GM23338 (cell line): ENCODE measurements at regions not wholly inside any gene's neighbourhood (a gene's known extent, or its start where the extent isn't known, plus 50 kb on each side); places are given as distances from the start of the nearest gene placed in this dataset.

ENCODE experiments used
- CREB1 ChIP-seq: fragments of 250-450 bp; sonication (Bioruptor Pico); IDR thresholded peaks from 2 replicates; pipeline ENCODE4 v1.5.0; 2020; ENCODE audit warnings: low read depth, mild to moderate bottlenecking, moderate library complexity
- EZH2 ChIP-seq: fragments of 200-600 bp; sonication (generic); IDR thresholded peaks from one replicate; pipeline ENCODE4 v1.8.0; 2017; ENCODE audit warnings: antibody characterized with exemption, mild to moderate bottlenecking, low read depth; ENCODE audit not compliant: unreplicated experiment
- JUNB ChIP-seq: IDR thresholded peaks from one replicate; pipeline ENCODE4 v1.6.1; 2016; ENCODE audit warnings: antibody characterized with exemption; ENCODE audit not compliant: unreplicated experiment
- POLR2AphosphoS5 ChIP-seq: IDR thresholded peaks from 2 replicates; pipeline ENCODE4 v1.6.1; 2016; ENCODE audit warnings: antibody characterized with exemption, low read depth
- REST ChIP-seq: IDR thresholded peaks from one replicate; pipeline ENCODE4 v1.6.1; 2018; ENCODE audit warnings: antibody characterized with exemption; ENCODE audit not compliant: unreplicated experiment
- STAT1 ChIP-seq: IDR thresholded peaks from one replicate; pipeline ENCODE4 v1.6.1; 2016; ENCODE audit warnings: antibody characterized with exemption; ENCODE audit not compliant: unreplicated experiment
- ZNF114 ChIP-seq: fragments of 250-450 bp; sonication (Bioruptor Pico); IDR thresholded peaks from 2 replicates; pipeline ENCODE4 v1.5.0; 2020; ENCODE audit warnings: mild to moderate bottlenecking, moderate library complexity
- TF ChIP-seq, protein P1 (sequence below): fragments of 250-450 bp; sonication (Bioruptor Pico); IDR thresholded peaks from 2 replicates; pipeline ENCODE4 v1.5.0; 2020; ENCODE audit warnings: mild to moderate bottlenecking, moderate library complexity

- TF ChIP-seq, protein P1, sequence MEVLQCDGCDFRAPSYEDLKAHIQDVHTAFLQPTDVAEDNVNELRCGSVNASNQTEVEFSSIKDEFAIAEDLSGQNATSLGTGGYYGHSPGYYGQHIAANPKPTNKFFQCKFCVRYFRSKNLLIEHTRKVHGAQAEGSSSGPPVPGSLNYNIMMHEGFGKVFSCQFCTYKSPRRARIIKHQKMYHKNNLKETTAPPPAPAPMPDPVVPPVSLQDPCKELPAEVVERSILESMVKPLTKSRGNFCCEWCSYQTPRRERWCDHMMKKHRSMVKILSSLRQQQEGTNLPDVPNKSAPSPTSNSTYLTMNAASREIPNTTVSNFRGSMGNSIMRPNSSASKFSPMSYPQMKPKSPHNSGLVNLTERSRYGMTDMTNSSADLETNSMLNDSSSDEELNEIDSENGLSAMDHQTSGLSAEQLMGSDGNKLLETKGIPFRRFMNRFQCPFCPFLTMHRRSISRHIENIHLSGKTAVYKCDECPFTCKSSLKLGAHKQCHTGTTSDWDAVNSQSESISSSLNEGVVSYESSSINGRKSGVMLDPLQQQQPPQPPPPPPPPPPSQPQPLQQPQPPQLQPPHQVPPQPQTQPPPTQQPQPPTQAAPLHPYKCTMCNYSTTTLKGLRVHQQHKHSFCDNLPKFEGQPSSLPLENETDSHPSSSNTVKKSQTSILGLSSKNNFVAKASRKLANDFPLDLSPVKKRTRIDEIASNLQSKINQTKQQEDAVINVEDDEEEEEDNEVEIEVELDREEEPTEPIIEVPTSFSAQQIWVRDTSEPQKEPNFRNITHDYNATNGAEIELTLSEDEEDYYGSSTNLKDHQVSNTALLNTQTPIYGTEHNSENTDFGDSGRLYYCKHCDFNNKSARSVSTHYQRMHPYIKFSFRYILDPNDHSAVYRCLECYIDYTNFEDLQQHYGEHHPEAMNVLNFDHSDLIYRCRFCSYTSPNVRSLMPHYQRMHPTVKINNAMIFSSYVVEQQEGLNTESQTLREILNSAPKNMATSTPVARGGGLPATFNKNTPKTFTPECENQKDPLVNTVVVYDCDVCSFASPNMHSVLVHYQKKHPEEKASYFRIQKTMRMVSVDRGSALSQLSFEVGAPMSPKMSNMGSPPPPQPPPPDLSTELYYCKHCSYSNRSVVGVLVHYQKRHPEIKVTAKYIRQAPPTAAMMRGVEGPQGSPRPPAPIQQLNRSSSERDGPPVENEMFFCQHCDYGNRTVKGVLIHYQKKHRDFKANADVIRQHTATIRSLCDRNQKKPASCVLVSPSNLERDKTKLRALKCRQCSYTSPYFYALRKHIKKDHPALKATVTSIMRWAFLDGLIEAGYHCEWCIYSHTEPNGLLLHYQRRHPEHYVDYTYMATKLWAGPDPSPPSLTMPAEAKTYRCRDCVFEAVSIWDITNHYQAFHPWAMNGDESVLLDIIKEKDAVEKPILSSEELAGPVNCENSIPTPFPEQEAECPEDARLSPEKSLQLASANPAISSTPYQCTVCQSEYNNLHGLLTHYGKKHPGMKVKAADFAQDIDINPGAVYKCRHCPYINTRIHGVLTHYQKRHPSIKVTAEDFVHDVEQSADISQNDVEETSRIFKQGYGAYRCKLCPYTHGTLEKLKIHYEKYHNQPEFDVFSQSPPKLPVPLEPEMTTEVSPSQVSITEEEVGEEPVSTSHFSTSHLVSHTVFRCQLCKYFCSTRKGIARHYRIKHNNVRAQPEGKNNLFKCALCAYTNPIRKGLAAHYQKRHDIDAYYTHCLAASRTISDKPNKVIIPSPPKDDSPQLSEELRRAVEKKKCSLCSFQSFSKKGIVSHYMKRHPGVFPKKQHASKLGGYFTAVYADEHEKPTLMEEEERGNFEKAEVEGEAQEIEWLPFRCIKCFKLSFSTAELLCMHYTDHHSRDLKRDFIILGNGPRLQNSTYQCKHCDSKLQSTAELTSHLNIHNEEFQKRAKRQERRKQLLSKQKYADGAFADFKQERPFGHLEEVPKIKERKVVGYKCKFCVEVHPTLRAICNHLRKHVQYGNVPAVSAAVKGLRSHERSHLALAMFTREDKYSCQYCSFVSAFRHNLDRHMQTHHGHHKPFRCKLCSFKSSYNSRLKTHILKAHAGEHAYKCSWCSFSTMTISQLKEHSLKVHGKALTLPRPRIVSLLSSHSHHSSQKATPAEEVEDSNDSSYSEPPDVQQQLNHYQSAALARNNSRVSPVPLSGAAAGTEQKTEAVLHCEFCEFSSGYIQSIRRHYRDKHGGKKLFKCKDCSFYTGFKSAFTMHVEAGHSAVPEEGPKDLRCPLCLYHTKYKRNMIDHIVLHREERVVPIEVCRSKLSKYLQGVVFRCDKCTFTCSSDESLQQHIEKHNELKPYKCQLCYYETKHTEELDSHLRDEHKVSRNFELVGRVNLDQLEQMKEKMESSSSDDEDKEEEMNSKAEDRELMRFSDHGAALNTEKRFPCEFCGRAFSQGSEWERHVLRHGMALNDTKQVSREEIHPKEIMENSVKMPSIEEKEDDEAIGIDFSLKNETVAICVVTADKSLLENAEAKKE (CRISPR knock-in tag) = no peak
- TF ChIP-seq CREB1 (no peak), EZH2 (no peak), STAT1 (no peak), POLR2AphosphoS5 (no peak), ZNF114 (no peak), REST (no peak), JUNB (no peak)
Measured at GRCh38 chr12:77603946-77604345, 226.7 kb upstream of the NAV3 start (continued).
